ENCODE measurements at regions not wholly inside any gene's neighbourhood (a gene's known extent, or its start where the extent isn't known, plus 50 kb on each side); places are given as distances from the start of the nearest gene placed in this dataset.

- Histone ChIP-seq H3K27ac (no peak overlapping the region), H3K79me2 (ENCODE audit: insufficient read depth, low read depth) (no peaks in the 10 kb centered on the region), H2AFZ (ENCODE audit: low read depth) (no peak overlapping the region), H3K27me3 (ENCODE audit: insufficient read depth, low read depth) (no peaks in the 10 kb centered on the region), H3K4me3 (IDR thresholded peaks at IDR 0.05; ENCODE audit: insufficient read depth, low read depth, low read length) (no peak overlapping the region), H3K9ac (no peak overlapping the region), H3K36me3 (ENCODE audit: insufficient read depth) (no peaks in the 10 kb centered on the region), H4K20me1 (ENCODE audit: insufficient read depth) (no peaks in the 10 kb centered on the region), H3K4me2 (no peak overlapping the region), H3K4me1 (ENCODE audit: low read depth, poor library complexity, severe bottlenecking) (no peaks in the 10 kb centered on the region)
- no peak for TF ChIP-seq CTCF (conservative IDR thresholded peaks at IDR 0.05; ENCODE audit: low read depth, low read length)
Observed at GRCh38 chr6:169016758-169017157, 236.9 kb downstream of the THBS2 start.

DNA sequence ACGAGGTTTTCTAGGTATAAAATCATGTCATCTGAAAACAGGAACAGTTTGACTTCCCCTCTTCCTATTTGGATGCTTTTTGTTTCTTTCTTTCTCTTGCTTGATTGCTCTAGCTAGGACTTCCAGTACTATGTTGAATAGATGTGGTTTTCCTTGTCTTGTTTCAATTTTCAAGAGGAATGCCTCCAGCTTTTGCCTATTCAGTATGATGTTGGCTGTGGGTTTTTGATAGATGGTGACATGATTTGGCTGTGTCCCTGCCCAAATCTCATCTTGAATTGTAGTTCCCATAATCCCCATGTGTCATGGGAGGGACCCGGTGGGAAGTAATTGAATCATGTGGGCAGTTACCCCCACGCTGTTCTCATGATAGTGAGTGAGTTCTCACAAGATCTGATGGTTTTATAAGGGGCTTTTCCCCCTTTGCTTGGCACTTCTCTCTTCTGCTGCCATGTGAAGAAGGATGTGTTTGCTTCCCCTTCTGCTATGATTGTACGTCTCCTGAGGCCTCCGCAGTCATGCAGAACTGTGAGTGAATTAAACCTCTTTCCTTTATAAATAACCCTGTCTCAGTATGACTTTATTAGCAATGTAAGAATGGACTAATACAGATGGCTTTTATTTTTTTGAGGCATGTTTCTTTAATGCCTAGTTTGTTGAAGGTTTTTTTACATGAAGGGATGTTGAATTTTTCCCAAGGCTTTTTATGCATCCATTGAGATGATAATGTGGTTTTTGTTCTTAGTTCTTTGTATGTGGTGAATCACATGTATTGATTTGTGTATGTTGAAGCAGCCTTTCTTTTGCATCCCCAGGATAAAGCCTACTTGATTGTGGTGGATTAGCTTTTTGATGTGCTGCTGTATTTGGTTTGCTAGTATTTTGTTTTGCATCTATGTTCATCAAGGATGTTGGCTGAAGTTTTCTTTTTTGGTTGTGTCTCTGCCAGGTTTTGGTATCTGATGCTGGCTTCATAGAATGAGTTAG is 239.1 kb downstream of the THBS2 start:
- Histone ChIP-seq H2AFZ (ENCODE audit: low read depth) (no peak overlapping the region), H3K4me2 (no peak overlapping the region), H3K36me3 (ENCODE audit: insufficient read depth) (no peaks in the 10 kb centered on the region), H4K20me1 (ENCODE audit: insufficient read depth) (no peaks in the 10 kb centered on the region), H3K79me2 (ENCODE audit: insufficient read depth, low read depth) (no peaks in the 10 kb centered on the region), H3K27ac (no peak overlapping the region), H3K27me3 (ENCODE audit: insufficient read depth, low read depth) (no peaks in the 10 kb centered on the region), H3K4me1 (ENCODE audit: low read depth, poor library complexity, severe bottlenecking) (no peaks in the 10 kb centered on the region), H3K9ac (no peak overlapping the region), H3K4me3 (IDR thresholded peaks at IDR 0.05; ENCODE audit: insufficient read depth, low read depth, low read length) (no peak overlapping the region)
- no peak for TF ChIP-seq CTCF (conservative IDR thresholded peaks at IDR 0.05; ENCODE audit: low read depth, low read length)

DNA sequence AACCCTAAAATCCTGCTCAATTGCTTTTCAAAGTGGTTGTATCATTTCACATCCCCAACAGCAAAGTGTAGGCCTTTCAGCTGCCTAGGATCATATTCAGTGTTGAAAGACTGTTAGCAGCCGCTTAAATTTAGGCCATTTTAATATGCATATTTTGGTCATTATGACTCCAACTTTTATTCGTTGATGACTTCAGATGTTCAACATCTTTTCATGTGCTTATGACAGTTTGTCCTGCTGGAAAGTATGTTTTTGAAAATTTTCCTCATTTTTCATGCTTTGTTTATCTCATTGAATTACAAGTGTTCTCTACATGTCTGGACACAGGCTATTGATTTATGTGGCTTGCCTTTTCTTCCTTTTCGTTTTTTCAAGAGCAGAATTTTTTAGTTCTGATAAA is 244.0 kb downstream of the THBS2 start:
- no peaks in the 10 kb centered on the region for H3K36me3 ChIP-seq (ENCODE audit: insufficient read depth)
- H3K4me1 ChIP-seq (ENCODE audit: low read depth, poor library complexity, severe bottlenecking): no peaks in the 10 kb centered on the region
- H3K9ac ChIP-seq: no peak overlapping the region
- no peak overlapping the region for H3K4me3 ChIP-seq (IDR thresholded peaks at IDR 0.05; ENCODE audit: insufficient read depth, low read depth, low read length)
- H3K4me2 ChIP-seq: no peak overlapping the region
- no peaks in the 10 kb centered on the region for H3K79me2 ChIP-seq (ENCODE audit: insufficient read depth, low read depth)
- H4K20me1 ChIP-seq (ENCODE audit: insufficient read depth): no peaks in the 10 kb centered on the region
- H3K27ac ChIP-seq: no peak overlapping the region
- no peak for TF ChIP-seq CTCF (conservative IDR thresholded peaks at IDR 0.05; ENCODE audit: low read depth, low read length)
- H2AFZ ChIP-seq (ENCODE audit: low read depth): no peak overlapping the region
- no peaks in the 10 kb centered on the region for H3K27me3 ChIP-seq (ENCODE audit: insufficient read depth, low read depth)

DNA sequence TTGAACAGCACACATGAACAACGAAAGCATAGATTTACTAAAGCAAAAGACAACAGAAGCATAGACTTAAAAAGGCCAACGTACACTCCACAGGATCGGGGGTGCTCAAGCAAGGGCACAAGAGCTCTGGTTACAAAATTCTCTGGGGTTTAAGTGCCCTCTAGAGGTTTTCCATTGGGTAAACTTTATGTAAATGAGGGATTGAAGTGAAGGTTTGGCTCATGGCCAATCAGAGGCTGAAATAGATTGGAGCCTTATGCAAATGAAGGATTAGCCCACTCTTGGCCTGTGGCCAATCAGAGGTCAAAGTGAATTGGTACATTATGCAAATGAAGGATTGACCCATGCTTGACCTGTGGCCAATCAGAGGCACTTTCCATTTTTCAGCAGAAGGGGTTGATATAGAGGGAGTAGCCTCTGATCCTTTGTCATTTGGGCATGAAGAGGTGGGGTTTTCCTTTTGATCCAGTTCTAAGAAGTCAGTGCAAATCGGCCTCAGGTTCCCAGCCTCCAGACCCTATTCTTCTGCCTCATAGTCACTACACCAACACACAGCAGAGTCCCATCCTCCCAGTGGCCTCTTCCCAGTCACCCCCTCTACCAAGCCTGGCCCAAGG is 244.9 kb downstream of the THBS2 start:
- H4K20me1 ChIP-seq (ENCODE audit: insufficient read depth): no peaks in the 10 kb centered on the region
- H3K79me2 ChIP-seq (ENCODE audit: insufficient read depth, low read depth): no peaks in the 10 kb centered on the region
- H3K27me3 ChIP-seq (ENCODE audit: insufficient read depth, low read depth): no peaks in the 10 kb centered on the region
- H3K4me2 ChIP-seq: no peak overlapping the region
- no peak overlapping the region for H3K4me3 ChIP-seq (IDR thresholded peaks at IDR 0.05; ENCODE audit: insufficient read depth, low read depth, low read length)
- TF ChIP-seq CTCF (conservative IDR thresholded peaks at IDR 0.05; ENCODE audit: low read depth, low read length): no peak
- no peak overlapping the region for H3K9ac ChIP-seq
- H3K4me1 ChIP-seq (ENCODE audit: low read depth, poor library complexity, severe bottlenecking): no peaks in the 10 kb centered on the region
- no peak overlapping the region for H3K27ac ChIP-seq
- H2AFZ ChIP-seq (ENCODE audit: low read depth): no peak overlapping the region
- H3K36me3 ChIP-seq (ENCODE audit: insufficient read depth): no peaks in the 10 kb centered on the region
